Stimulated activated CD4-positive, alpha-beta T cell treated with anti-CD3 and anti-CD28 coated beads, TNF-alpha, amount 100 ng/mL, for 4 hours (primary cell): ENCODE measurements at regions not wholly inside any gene's neighbourhood (a gene's known extent, or its start where the extent isn't known, plus 50 kb on each side); places are given as distances from the start of the nearest gene placed in this dataset.

Source experiments
- DNase-seq, 3 experiments: peaks; one replicate each; pipeline ENCODE4 v3.0.0-alpha.2; 2020; ENCODE audit warnings: low read depth in 3 of 3

DNA sequence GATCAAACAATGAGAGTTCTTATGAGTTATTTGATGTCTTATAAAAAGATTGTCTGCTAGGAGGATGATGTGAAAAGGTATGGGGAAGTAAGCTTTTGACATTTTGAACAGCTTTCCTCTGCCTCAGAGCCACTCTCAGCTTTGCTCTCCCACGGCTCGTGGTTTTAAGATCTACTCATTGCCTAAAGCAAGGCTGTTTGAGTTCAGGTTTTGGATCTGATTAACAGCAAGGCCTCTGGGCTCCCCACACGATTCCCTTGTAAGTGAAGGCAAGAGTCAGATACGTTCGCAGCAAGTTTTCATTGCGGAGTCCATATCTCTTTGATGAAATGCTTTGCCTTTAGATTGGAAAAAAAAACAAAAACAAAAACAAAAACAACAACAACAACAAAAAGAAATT is 515.0 kb upstream of the SALL1 start:
- DNase-seq = no peak

DNA sequence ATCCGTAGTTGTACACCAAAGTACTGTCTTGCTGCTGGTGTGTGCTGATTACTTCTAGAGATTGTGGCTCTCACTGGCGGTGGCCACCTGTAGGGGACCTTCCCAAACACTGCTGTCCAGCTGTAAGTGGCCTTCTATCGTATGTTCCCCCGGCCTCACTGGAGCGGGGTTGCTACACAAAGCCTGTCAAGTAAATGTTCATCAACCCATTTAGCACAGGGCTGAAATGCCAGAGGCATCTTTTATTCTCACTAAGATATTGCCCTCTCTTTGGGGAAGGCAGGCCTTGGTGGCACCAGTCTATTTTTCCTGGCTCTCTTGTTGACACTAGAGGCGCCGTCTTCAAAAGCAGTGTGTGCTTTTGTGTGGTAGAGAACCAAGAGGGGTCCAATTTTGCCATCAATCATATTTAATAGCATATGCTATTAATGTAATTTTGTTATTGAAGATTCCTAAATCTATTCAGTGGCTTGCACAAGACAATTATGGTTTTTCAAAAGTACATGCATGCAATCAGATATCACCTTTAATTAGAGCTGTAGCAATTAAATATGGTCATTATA is 514.4 kb upstream of the SALL1 start:
- no peak for DNase-seq

DNA sequence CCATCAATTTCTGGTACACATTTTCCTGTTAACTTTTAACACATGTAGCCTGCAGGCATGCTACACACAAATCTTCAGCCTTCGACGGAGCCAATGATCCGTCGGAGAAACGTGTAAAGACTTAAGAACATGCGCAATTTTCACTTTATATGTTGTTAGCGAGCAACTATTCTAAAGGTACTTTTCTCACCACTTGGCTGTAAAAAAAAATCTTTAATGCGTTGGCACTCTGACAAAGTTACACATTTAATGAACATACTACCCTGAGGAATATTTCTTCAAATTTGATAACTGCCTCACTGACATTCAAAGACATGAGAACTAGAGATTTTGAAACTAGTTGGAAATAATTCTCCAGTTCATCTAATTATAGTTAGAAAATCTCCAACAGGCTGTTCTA is 507.5 kb upstream of the SALL1 start:
- no peak for DNase-seq

DNA sequence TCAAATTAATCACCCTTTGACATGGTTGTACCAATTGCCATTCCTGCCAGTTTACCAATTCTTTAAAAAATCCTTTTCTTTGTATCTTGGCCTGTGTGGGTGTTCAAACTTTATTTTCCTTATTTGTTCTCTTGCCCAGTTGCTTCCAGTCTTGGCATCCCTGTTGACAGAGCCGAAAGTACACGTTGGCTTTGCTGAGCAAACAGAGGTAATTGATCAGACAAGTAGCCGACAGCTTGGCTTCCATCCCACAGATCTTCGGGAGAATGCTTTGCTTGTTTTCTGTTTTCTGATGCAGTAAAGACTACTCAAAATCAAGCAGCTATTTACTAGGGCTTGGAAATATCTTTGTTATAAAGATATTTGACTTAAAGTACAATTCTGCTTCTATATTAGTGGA is 506.8 kb upstream of the SALL1 start:
- no peak for DNase-seq

DNA sequence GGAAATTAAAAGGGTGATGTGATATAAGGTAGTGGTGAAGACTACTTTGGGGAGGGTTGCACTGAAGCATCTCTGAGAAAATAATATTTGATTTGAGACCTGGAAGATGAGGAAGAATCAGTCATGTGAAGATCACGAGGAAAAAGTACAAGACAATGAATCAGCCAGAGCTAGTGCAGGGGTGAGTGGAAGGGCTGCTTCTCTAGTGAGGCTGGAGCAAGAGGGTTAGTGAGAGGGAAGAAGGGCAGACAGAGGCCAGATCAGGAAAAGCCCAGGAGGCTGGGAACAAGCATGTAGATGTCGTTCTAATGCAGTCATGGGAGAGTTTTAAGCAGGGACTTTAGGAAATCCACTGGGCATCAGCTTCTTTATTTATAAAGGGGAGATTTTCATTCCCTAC is 504.2 kb upstream of the SALL1 start:
- DNase-seq = no peak

DNA sequence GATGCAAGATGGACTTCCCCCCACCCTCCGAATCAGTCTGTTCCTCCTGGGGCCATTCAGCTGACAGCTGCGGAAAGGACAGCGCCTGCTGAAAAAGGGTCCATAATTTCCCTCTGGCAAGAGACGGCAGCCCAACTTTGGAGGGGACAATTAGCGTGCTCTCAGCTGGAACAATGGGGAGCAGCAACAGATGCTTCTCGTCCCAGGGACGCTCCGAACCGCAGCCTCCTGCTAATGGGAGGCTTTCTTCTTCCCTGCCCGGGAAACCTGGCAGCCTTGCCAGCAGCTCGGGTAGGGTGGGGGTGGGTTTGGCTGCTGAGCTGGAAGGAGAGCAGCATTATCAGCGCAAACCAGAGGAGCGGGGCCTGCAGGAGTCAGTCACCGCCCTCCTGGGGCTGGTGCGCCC is 500.0 kb upstream of the SALL1 start:
- DNase-seq = no peak

DNA sequence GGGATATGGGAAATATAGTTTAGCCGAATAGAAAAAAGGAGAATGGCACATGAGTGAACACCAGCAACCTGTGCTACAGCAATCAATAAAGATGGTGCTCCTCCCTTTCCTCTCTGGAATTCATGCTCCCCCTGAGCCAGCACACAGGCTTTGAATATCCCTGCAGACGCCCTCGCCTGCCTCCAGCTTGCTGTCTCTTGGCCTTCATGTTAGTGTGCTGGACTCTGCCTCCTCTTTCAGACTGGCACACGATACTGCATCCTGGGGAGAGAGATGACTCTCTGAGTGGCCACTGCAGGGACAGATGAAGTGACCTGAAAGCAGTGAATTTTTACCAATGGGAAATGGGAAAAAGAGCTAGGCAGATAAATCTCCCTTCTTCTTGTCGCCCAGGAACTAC is 498.6 kb upstream of the SALL1 start:
- DNase-seq = no peak

DNA sequence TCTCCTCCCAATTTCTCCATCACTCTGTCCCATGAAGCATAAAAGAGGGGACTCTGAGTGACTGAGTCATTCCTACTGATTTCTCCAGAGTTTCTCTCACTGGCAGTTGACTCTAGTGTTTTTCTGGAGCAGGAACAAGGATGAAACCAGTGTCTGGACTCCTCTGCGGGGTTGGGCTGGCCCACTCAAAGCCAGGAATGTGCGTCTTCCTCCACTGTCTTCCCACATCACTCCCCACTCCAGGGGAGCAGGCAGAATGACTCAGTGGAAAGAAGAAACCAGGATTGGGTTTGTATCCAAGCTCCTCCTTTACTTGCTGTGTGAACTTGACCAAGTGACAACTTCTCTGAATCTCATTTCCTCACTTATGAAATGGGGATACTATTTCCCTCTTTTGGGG is 497.5 kb upstream of the SALL1 start:
- no peak for DNase-seq

DNA sequence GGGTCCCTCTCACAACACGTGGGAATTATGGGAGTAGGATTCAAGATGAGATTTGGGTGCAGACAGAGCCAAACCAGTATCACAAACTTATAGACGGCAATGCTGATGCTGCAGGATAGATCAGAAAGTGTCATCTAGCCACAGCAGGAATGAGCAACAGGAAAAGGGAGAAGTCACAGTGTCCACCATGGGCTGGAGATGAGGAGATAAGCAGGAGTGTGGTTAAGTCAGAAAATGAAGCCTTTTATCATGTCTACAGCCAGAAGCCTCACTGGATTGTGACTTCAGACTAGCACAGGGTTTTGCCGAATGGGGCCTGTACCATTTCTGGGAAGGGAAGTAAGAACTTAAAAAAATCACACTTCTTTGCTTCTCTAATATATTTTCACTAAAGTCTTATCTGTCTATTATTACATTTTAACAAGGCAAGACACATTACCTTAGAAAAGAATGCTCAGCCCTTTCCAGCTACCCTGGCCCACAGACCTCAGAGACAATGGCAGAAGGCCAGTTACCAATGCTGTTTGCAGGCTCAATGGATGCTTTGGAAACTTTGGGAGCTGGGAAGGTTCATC is 490.2 kb upstream of the SALL1 start:
- no peak for DNase-seq

DNA sequence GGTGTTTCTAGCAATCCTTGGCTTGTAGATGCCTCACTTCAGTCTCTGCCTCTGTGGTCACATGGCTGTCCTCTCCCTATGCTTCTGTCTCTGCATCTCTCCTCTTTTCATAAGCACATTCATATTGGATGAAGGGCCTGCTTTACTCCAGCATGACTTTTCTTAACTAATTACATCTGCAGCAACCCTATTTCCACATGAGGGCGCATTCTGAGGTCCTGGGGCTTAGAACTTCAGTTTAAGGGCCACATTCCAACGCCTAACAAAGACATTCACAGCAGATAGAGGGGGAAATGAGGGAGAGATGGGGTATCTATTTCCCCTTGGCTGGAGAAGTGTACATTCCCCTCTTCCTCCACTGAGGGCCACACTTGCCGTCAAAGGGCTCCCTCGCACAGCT is 489.1 kb upstream of the SALL1 start:
- no peak for DNase-seq

DNA sequence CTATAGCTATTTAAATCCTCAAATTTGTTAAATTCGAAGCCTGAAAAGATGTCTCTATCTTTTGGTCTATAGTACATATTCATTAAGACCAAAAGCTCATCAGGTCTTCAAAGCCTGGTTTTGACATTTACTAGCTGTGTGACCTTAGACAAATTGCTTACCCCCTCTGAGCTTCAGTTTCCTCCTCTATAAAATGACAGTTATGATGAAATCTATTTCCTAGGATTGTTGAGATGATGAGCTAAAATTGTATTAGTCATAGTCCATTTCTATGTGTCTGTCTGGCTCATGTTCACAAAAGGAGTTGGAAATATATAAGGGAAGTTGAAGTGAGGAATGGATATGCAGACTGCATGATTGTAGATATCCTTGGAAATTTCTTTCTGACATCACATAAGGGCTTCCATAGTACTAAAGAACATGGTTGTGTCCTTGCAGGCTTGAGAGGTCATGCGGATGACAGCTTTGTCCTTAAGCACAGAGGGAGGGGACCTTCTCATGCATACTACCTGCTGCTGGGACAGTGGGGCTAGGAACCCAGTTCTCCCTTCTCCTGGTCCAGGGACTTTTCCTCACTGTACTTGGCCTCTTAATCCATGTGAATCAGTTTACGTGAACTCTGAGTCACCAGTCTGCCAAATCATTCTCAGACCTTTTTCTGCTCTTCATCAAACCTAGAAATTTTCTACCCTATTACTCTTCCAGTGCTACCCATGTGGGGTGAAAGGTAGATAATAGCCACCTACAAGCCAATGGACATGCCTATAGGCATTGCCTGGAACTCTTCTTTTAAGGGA is 487.5 kb upstream of the SALL1 start:
- no peak for DNase-seq

DNA sequence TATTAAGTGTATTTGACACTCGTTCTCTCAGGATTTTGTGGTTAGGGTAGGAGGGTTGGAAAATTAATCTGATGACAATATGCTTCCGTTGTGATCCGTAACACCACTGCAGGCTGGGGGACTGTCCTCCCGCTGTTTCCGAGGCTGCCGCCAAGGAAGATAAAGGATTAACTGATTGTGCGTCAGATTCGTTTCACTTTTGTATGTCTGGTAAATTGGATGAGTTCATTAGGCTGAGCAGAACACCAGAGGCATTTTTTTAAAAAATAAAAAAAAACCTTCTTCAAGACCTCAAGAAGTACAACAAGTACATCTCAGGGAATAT is 486.7 kb upstream of the SALL1 start:
- no peak for DNase-seq

DNA sequence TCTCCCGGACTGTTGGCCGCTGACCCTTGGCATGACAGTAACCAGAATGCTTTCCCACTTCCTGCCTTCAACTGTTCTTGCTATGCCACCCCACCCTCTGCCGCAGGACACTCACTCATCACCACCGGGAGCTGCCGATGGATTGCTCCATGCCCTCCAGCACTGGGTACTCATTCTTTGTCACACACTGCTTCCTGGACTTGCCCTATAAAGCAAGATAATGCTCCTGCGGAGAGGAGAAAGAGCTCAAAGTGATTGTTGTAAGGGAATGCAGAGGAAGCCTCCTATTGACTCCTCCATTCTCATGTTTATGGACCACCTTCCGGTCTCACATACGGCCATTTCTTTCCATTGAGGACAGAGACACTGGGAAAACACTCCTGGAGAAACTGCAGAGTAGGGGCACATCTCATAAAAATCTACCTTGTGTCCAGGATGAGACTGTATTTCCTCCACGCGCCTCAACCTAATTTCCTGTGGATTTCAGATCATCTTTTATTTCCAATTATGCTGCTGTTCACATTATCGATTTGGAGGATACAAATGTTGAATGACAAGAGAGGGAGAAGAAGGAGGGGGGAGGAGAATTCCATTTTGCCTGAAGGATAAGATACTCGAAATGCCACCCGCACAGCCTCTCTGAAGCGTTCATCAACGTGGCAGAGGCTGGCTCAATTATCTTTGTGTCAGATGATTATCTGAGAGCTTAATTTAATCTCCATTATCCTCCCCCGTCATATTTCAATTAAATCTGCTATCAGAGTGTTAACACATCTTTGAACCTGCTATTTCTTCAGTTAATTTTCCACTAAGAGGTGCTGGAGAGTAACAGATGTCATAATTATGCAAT is 486.1 kb upstream of the SALL1 start:
- no peak for DNase-seq

DNA sequence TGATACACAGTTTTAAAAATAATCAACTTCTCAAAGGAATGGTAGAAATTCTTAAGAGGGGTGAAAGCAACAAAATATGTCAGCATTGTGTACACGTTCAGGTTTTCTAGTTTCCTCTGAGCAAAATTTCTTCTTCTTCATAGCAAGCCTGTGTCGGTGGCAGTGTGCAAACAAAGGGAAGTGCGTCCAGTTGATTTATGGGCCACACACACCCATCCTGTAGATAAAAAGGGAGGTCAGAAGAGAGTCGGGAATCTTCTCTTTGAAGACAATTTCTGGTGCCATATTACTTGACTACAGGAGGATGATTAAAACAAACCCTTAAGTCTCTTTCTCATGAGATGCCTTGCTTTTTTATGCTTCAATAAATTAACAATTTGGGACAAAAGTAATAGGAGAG is 484.1 kb upstream of the SALL1 start:
- no peak for DNase-seq

DNA sequence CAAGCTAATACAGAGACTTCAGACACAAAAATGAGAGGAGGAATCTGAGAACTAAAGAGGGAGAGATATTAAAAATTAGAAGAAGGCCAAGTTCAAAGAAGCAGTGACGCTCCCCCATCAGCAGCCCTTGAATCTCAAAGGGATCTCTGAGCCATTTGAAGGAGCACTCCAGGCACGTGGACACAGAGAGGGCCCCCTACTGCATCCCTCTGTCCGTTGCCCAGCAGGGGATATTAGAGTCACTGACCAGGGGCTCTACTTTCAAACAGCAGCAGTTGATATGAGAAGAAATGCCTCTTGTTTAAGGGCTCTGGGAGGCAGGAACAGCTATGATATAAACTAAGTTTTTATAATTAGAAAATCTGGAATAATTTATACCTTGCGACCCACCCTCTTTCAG is 479.0 kb upstream of the SALL1 start:
- DNase-seq = no peak

DNA sequence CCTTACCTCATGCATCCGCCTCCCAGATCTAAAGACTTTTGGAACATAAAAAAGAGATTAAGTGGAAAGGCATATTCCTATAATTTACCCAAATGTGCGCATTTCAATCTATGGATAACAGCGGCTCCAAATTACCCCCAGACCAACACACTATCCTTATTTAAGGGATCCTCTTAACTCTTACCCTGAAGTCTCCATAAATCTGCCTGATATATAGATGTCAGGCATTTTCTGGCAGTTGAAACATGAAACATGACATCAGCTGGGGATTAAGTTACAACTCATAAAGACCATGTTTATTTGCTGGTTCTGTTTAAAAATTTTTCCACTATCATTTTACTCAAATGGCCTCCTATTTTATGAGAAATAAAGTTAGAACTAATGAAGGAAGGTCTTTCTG is 478.5 kb upstream of the SALL1 start:
- DNase-seq = no peak

DNA sequence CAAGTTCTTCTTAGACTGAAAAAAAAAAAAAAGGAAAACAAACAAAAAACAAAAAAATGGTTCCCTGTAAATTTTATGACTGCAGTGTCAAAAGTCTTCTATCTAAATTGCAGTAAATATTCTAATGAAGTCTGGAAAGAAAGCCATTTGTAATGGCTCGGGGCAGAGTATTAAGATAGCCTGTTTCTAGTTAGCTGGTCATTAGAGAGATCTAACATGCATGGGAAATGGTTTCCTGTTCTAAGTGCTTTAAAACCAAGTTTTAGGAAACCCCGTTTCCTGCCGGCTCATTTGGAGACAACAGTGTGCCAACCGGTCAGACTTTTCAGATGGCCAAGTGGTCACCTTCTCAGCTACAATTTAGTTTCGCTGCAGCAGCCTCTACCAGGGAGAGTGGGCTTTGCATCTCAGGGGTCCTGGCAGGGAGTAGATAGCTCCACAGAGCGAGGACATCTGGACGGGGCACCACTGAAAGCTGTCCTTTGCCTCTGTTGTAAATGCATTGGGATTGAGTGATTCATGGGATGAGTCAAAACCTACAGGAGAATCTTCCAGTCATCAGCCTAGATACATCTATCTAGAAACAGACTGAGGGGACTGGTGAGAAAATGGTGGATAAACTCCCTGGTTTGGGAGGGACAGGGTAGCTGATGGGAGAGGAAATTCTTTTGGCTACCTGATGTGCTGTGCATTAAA is 473.2 kb upstream of the SALL1 start:
- DNase-seq = no peak

DNA sequence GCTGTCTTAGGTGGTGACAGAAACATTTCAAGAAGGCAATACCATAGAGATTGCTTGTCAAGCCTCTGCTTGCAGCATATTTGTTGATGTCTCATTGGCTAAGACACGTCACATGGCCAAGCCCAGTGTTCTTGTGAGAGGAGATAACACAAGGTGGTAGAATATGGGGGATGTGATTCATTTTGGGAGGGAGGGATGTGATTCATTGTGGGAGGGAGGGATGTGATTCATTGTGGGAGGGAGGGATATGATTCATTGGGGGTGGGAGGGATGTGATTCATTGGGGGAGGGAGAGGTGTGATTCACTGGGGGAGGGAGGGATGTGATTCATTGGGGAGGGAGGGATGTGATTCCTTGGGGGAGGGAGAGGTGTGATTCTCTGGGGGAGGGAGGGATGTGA is 470.5 kb upstream of the SALL1 start:
- no peak for DNase-seq

DNA sequence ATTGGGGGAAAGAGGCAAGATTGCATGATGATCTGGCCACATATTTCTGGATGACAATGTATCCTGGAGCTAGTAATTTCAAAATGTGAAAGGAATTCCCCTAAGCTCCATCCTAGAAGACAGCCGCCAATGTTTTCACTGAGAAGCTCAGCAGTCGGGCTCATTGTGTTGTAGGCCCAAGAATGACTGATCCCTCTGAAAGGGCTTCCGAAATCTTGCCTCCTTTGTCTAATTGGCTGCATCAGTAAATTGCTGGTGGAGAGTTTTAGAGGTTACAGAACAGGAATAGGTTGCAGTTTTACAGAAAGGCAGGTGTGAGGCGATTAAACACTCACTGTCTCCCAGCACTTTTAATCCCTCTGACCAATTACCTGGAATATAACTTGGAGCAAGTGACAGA is 464.1 kb upstream of the SALL1 start:
- no peak for DNase-seq

DNA sequence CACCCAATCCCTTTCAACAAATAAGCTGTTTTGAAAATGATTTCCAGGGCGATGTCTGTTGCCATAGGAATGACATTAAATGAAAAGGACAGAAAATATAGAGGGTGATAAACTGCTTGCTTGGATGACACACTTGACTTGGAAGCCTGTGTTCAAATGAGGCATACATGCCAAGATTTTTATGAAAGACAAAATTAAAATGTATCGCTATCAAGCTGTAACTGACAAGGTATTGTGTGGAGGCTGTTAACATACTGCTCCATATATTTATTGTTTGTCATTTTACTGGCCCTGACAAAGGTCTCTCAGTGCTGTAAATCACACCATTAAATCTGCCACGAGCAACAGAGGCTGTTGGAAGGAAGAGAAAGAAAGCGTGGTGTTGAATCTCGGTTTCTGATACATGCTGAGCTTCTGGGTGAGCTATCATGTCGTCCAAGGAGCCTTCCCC is 456.2 kb upstream of the SALL1 start:
- DNase-seq = no peak

DNA sequence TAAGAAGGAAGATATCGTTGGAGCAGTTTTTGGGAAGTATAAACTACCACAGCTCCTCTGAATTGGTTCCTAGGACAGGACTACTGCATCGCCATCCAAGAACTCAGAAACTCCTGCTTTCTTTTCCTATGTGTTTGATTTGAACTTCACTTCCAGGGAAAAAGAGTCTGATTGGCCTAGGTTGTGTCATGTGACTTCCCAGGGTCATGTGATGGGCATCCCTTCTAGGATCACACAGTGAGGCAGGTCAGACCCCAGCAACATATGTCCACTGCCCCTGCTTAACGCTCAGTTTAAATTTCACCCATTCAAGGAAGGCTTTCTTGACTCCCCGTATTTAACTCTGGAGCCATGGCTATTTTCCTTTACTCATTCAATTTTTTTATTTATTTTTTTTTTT is 445.2 kb upstream of the SALL1 start:
- DNase-seq = no peak
